Activated CD4-positive, alpha-beta T cell treated with anti-CD3 and anti-CD28 coated beads, Interleukin-2, amount 50 U/mL, for 48 hours (primary cell): ENCODE measurements at regions not wholly inside any gene's neighbourhood (a gene's known extent, or its start where the extent isn't known, plus 50 kb on each side); places are given as distances from the start of the nearest gene placed in this dataset.
"Not testable (repeated sequence)": the region's sequence is repeated elsewhere in the genome, so short reads cannot be mapped to it uniquely, and the experiment has no call there.

Source experiments
- DNase-seq, 2 experiments: peaks; one replicate each; pipeline ENCODE4 v3.0.0-alpha.2; 2020

- DNase-seq = no peak
Measured at GRCh38 chr2:15681089-15681885, 89.6 kb downstream of the DDX1 start.

DNA sequence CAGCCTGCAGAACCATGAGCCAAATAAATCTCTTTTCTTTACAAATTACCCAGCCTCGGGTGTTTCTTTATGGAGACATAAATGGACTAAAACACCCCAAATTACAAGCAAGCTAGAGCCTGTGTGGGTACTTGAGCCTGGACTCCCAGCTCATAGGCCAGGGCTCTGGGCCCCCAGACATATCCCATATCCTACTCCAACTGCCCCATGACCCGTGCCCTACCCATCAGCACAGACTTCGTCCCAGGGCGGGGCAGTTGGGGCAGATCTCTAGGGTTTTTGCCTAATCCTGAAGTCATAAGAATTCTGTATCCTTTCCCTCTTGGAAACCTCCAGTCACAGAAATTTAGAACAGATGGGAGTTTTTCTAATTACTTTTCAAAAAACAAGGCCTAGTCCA lies 90.7 kb downstream of the DDX1 start:
- no peak for DNase-seq

DNA sequence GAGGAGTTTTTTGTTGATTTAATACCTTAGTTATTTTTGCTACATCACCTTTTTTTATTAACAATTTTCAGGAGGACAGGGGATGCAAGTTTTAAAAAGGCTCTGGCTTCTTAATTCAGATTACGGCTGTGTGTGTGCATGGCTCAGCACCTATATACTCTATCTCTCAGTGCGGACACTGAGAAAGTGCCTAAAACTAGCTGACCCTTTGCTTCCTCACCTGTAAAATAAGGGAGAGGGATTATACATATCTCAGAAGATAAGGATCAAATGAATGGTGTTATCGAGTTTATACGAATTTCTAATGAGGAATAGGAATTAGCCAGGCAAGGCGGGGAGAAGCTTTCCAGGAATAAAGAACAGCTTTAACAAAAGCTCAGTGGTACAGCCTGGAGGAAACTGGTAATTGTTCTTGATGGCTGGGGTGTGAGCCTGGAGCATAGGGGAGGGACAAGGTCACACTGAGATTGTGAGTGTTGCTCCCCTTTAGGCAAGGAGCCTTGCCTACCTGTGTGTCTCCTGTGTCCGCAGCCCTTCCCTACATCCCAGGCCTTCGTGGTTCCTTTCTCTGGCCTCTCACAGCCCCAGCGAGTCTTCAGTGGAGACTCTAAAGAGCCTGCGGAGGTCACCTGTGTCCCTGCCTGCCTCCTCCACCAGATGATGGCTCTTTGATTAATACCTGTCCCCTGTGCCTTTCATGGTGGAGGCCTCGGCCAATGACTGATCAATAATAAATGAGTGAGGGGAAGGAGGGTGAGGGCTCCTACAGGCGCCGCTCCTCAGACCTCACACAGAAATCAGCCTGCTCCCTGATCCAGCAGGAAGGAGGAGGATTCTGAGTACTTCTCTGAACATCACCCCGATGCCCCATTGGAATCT lies 92.7 kb downstream of the DDX1 start:
- DNase-seq = no peak

DNA sequence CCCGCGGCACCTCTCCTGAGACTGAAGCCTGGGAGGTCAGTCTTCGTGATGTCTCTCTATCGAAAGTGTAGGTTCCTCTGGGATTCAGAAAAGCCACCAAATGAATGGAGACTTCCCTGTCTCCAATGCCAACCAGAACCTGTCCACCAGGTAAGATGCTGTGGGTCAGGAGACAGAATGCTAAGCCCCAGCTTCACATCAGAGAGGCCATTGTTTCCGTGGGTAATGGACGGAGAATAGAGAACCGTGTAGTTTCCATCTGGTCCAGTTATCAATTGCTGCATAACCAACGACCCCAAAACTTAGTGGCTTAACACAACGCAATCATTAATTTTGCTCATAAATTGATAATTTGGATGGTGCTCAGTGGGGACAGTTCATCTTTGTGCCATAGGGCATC lies 93.5 kb downstream of the DDX1 start:
- DNase-seq = no peak

- no peak for DNase-seq
Measured at GRCh38 chr2:15686643-15687042, 95.0 kb downstream of the DDX1 start.

DNA sequence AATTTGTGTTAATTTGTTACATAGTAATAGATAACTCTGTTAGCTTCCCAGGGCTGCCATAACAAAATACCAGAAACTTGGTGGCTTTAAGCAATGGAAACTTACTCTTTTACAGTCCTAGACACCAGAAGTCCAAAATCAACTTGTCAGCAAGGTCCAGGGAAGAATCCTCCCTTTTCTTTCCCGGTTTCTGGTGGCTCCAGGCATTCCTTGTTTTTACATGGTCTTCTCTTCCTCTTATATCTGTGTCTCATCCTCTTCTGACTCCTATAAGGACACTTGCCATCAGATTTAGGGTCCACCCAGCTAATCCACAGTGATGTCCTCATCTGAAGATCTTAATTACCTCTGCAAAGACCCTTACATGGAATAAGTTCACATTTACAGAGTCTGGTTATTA lies 95.6 kb downstream of the DDX1 start:
- no peak for DNase-seq

GRCh38 chr2:15687720-15688119 lies 96.1 kb downstream of the DDX1 start:
- no peak for DNase-seq

GRCh38 chr2:15688924-15689568 lies 97.4 kb downstream of the DDX1 start:
- DNase-seq = no peak

GRCh38 chr2:15689654-15690053 lies 98.0 kb downstream of the DDX1 start:
- DNase-seq = no peak

DNA sequence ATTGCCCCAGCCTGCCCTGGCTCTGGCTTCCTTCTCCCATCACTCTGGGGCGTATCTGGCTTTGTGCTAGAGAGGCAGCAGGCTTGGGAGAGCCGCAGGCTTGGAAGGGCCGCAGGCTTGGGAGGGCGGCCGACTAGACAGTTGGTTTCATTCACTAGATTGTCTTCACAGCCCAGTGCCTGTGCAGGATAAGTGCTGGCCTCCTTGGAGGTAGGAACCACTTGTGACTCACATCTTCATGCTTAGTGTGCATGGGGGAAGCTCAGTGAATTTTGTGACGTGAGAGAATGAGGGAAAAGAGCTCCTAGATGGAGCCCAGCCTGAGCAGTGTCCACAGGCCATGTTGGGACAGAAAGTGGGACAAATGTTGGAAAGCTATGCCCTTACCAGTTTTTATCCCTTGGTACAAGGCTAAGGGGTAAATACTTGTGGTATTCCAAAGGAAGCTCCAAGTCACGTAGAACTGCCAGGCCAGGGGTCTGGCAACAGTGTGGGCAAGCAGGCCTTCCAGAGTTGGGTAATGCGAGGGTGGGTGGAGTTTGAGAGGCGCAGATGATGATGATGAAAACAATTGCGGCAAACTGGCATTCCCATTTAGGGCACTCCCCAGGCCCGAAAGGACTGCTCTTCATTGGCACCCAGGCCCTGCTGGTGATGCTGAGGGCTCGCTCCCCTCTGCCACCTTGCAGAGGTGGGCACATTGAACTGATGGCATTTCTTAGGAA lies 100.1 kb downstream of the DDX1 start:
- DNase-seq = no peak

- no peak for DNase-seq
Measured at GRCh38 chr2:15692551-15693377, 101.1 kb downstream of the DDX1 start.

GRCh38 chr2:15693382-15693781 lies 101.7 kb downstream of the DDX1 start:
- DNase-seq = no peak

GRCh38 chr2:15693926-15694588 lies 102.4 kb downstream of the DDX1 start:
- DNase-seq = no peak

- DNase-seq = no peak
Measured at GRCh38 chr2:15694589-15694986, 102.9 kb downstream of the DDX1 start.

DNA sequence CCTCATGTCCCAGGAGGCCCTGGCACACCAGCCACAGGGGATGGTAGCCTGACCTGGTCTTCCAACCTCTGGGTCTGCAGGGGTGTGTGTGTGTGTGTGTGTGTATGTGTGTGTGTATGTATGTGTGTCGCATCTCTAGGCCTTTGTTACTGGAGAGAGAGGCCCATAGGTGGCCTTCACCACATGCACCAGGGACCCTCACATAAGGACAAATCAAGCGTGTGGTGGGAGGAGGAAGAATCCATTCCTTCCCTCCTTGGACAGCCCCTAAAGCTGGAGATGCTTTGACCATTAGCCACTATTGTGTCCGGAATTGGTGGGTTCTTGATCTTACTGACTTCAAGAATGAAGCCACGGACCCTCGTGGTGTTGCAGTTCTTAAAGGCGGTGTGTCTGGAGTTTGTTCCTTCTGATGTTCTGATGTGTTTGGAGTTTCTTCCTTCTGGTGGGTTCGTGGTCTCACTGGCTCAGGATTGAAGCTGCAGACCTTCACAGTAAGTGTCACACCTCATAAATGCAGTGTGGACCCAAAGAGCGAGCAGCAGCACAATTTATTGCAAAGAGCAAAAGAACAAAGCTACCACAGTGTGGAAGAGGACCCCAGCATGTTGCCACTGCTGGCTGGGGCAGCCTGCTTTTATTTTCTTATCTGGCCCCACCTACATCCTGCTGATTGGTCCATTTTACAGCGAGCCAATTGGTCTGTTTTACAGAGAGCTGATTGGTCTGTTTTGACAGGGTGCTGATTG lies 104.1 kb downstream of the DDX1 start:
- no peak for DNase-seq

- DNase-seq = not testable (repeated sequence)
Measured at GRCh38 chr2:15696606-15697170, 105.0 kb downstream of the DDX1 start.

- DNase-seq = no peak
Measured at GRCh38 chr2:15700131-15700530, 108.5 kb downstream of the DDX1 start.

DNA sequence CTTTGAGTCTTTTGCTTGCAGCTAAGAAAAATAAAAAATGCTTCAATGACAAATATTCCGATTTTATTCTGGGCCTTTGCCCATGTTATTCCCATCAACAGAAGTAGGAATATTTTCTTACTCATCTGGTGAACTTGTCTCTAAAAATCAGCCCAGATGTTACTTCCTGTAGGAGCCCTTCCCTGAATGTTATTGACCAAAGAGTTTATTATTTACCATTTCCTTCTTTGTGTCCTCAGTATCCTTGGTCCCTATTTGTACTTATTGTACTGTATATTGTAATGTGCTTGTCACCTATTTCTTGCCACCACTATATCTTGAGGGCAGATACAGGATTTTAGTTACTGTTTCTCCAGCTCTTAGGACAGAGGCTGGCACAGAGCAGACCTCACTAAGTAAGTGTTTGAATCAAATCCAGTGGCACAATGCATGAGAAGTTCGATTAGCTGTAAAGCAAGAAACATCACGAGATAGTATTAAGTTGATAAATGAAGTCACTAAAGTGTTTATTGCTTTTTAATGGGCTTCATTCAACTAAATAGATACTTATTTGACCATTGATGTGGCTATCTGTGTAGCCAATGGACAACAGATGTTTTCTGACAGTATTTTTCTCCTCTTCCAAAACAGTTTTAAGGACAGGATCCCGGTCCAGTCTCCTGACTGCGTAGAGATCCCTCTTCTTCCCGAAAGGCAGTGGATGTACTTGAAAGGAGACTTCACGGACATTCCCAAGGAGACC lies 109.1 kb downstream of the DDX1 start:
- DNase-seq = no peak

GRCh38 chr2:15701341-15701907 lies 109.8 kb downstream of the DDX1 start:
- no peak for DNase-seq
